IMR-90 (cell line): ENCODE measurements at regions not wholly inside any gene's neighbourhood (a gene's known extent, or its start where the extent isn't known, plus 50 kb on each side); places are given as distances from the start of the nearest gene placed in this dataset.

Experiments
- CEBPB ChIP-seq: IDR thresholded peaks from 2 replicates; pipeline ENCODE4 v1.6.1; 2012; ENCODE audit warnings: low read depth, low read length, improper control_type of control experiment
- CHD1 ChIP-seq: IDR thresholded peaks from 2 replicates; pipeline ENCODE4 v1.6.1; 2012; ENCODE audit warnings: low read depth, low read length, improper control_type of control experiment
- CTCF ChIP-seq: conservative IDR thresholded peaks from 2 replicates; pipeline ENCODE4 v1.5.1; 2012; ENCODE audit warnings: mild to moderate bottlenecking, low read depth, low read length, improper control_type of control experiment
- FOS ChIP-seq: fragments of 150-350 bp; IDR thresholded peaks from 2 replicates; pipeline ENCODE4 v1.6.1; 2016; ENCODE audit warnings: low read depth, low read length
- MAZ ChIP-seq: IDR thresholded peaks from 2 replicates; pipeline ENCODE4 v1.6.1; 2012; ENCODE audit warnings: low read depth, mild to moderate bottlenecking, low read length, improper control_type of control experiment, moderate library complexity, borderline replicate concordance
- MXI1 ChIP-seq: IDR thresholded peaks from 2 replicates; pipeline ENCODE4 v1.6.1; 2012; ENCODE audit warnings: low read depth, mild to moderate bottlenecking, low read length, moderate library complexity, borderline replicate concordance
- POLR2A ChIP-seq: IDR thresholded peaks from 2 replicates; pipeline ENCODE4 v1.6.1; 2012; ENCODE audit warnings: mild to moderate bottlenecking, low read depth, low read length
- RAD21 ChIP-seq: IDR thresholded peaks from 2 replicates; pipeline ENCODE4 v1.6.1; 2012; ENCODE audit warnings: low read length, improper control_type of control experiment
- RCOR1 ChIP-seq: IDR thresholded peaks from 2 replicates; pipeline ENCODE4 v1.6.1; 2012; ENCODE audit warnings: mild to moderate bottlenecking, low read length, improper control_type of control experiment; ENCODE audit not compliant: insufficient replicate concordance
- RFX5 ChIP-seq: IDR thresholded peaks from 2 replicates; pipeline ENCODE4 v1.8.0; 2012; ENCODE audit warnings: low read depth, mild to moderate bottlenecking, low read length, moderate library complexity
- SMC3 ChIP-seq: fragments of 150-350 bp; IDR thresholded peaks from 2 replicates; pipeline ENCODE4 v1.6.1; 2016; ENCODE audit warnings: low read depth, mild to moderate bottlenecking, antibody characterized with exemption, low read length, moderate library complexity
- TF ChIP-seq, protein P1 (sequence below): fragments of 150-350 bp; IDR thresholded peaks from 2 replicates; pipeline ENCODE4 v1.6.1; 2016; ENCODE audit warnings: low read depth, mild to moderate bottlenecking, low read length, moderate library complexity, borderline replicate concordance

DNA sequence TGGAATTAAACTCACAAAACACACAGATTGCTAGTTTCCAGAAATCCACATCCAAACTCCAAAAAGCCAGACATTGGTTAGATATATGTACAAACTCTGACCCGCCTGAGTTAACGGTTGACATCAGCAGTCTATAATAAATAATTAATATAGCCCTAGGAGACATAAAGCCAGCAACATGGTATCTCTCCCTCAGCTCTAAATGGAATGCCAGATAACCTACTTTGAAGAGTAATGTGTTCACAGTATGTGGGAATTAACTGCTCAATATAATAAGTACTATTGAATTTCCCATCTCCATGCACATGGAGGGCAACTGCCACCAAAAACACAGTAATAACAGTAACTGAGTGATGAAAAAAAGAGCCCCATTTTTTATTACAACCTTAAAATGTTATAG is 383.2 kb downstream of the CD83 start:
- no peak for TF ChIP-seq RAD21
- no peak for TF ChIP-seq CTCF
- no peak for TF ChIP-seq CHD1
- TF ChIP-seq MAZ: no peak
- TF ChIP-seq, protein P1, sequence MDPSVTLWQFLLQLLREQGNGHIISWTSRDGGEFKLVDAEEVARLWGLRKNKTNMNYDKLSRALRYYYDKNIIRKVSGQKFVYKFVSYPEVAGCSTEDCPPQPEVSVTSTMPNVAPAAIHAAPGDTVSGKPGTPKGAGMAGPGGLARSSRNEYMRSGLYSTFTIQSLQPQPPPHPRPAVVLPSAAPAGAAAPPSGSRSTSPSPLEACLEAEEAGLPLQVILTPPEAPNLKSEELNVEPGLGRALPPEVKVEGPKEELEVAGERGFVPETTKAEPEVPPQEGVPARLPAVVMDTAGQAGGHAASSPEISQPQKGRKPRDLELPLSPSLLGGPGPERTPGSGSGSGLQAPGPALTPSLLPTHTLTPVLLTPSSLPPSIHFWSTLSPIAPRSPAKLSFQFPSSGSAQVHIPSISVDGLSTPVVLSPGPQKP: no peak
- no peak for TF ChIP-seq CEBPB
- TF ChIP-seq RFX5: no peak
- no peak for TF ChIP-seq POLR2A
- no peak for TF ChIP-seq FOS
- no peak for TF ChIP-seq RCOR1
- TF ChIP-seq MXI1: no peak
- TF ChIP-seq SMC3: no peak
